ENCODE measurements at regions not wholly inside any gene's neighbourhood (a gene's known extent, or its start where the extent isn't known, plus 50 kb on each side); places are given as distances from the start of the nearest gene placed in this dataset.

- ChIA-PET RAD21 (ENCODE audit: unreplicated experiment) (no interaction called here), SMC1A (ENCODE audit: uncharacterized antibody, unreplicated experiment) (interaction anchor here (0.5 kb wide), 1 partner anchor 76 kb away, joined by 3 read pairs; no protein-coding TSS in a partner anchor), CTCF (no interaction called here), POLR2A (no interaction called here)
- intact Hi-C loops (cut with micrococcal nuclease; ENCODE audit: unreplicated experiment) (no loop called here), in situ Hi-C loops (cut with MboI) (no loop called here)
- H2AFZ ChIP-seq (ENCODE audit: control insufficient read depth, low read depth, low read length) = no peak overlapping the region
- no peaks in the 10 kb centered on the region for H4K20me1 ChIP-seq (ENCODE audit: control insufficient read depth, insufficient read depth)
- no peak overlapping the region for H3K9ac ChIP-seq (ENCODE audit: control insufficient read depth, insufficient read depth, low read length)
- no peaks in the 10 kb centered on the region for H3K79me2 ChIP-seq (ENCODE audit: control insufficient read depth, insufficient read depth, low read length)
- TF ChIP-seq HDAC6 (IDR thresholded peaks at IDR 0.05; ENCODE audit: unreplicated experiment) = no peak
- TF ChIP-seq ZNF384 (IDR thresholded peaks at IDR 0.05; ENCODE audit: borderline replicate concordance, low read depth, low read length) = no peak
- no peak for TF ChIP-seq BACH1 (IDR thresholded peaks at IDR 0.05; ENCODE audit: borderline replicate concordance)
- TF ChIP-seq USF1 (IDR thresholded peaks at IDR 0.05; ENCODE audit: borderline replicate concordance, extremely low read length, insufficient read depth, low read depth, low read length) = no peak
- no peak for TF ChIP-seq IKZF1 (conservative IDR thresholded peaks at IDR 0.05)
- TF ChIP-seq MTA3 (IDR thresholded peaks at IDR 0.05; ENCODE audit: borderline replicate concordance, low read length) = no peak
- TF ChIP-seq SMAD5 (IDR thresholded peaks at IDR 0.05; ENCODE audit: low read depth) = no peak
- TF ChIP-seq TAF1 (IDR thresholded peaks at IDR 0.05; ENCODE audit: borderline replicate concordance, low read depth, low read length) = no peak
- TF ChIP-seq SIN3A (IDR thresholded peaks at IDR 0.05; ENCODE audit: low read depth, low read length) = no peak
- TF ChIP-seq SMAD1 (IDR thresholded peaks at IDR 0.05; ENCODE audit: low read depth, partially characterized antibody) = no peak
- no peak for TF ChIP-seq CBX3 (IDR thresholded peaks at IDR 0.05; ENCODE audit: borderline replicate concordance, low read depth)
- no peak for TF ChIP-seq KDM1A (IDR thresholded peaks at IDR 0.05; ENCODE audit: borderline replicate concordance)
- DNase-seq (ENCODE audit: low read depth, low spot score) (no peak), ATAC-seq (no peak), FAIRE-seq (no peak)
- no peak overlapping the region for H3K27ac ChIP-seq (ENCODE audit: control insufficient read depth, insufficient read depth)
- H3K4me2 ChIP-seq (ENCODE audit: control insufficient read depth, insufficient read depth) = no peak overlapping the region
- H3K4me1 ChIP-seq (ENCODE audit: control insufficient read depth, insufficient read depth, low read length) = no peaks in the 10 kb centered on the region
- no peaks in the 10 kb centered on the region for H3K36me3 ChIP-seq (ENCODE audit: control insufficient read depth in 2 of 2, insufficient read depth in 2 of 2, low read length in 1 of 2)
- H3K9me3 ChIP-seq (replicated peaks; ENCODE audit: control insufficient read depth, insufficient read depth, low read length) = no peaks in the 10 kb centered on the region
- no peak overlapping the region for H3K4me3 ChIP-seq
- no TSS peak for BruUV-seq (replicated peaks)
- H3K27me3 ChIP-seq (replicated peaks in 1 of 2; ENCODE audit: control insufficient read depth in 2 of 2, insufficient read depth in 2 of 2, low read length in 1 of 2) = no peaks in the 10 kb centered on the region
- 48% methylated on average over 4 of the region's 4 CpGs for WGBS (ENCODE audit: insufficient coverage, insufficient replicate concordance, low lambda C conversion rate, missing lambda C conversion rate)
These were observed 52.1 kb upstream of the LMTK2 start for GRCh38 chr7:98054585-98054984.

All from GM12878 (cell line).